T-helper 1 cell (primary cell): ENCODE measurements at regions not wholly inside any gene's neighbourhood (a gene's known extent, or its start where the extent isn't known, plus 50 kb on each side); places are given as distances from the start of the nearest gene placed in this dataset.
"Not testable (repeated sequence)": the region's sequence is repeated elsewhere in the genome, so short reads cannot be mapped to it uniquely, and the experiment has no call there.

Source experiments
- DNase-seq, 5 donors: peaks; one replicate each; pipeline ENCODE4 v3.0.0-alpha.2; 2012 to 2020

GRCh38 chr12:91882910-91883309 is 262.7 kb downstream of the BTG1 start:
- no peak for DNase-seq

DNA sequence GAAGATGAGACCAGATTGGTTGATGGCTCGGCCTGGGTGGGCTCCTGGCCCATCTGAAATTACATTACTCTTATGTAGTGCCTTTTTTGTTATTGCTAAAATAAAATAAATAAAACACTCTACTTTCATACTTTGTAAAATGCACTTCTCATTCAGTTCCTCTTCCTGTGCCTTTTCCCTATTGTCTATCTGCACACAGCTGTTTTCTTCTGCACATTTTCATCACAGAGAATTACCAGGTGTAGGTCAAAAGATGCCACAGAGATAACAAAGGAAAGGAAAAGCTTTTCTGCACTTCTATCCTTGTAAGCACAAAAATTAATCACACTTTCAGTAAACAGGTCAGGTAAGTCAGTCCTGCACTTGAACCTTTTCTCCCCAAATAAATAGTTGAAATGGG is 265.1 kb downstream of the BTG1 start:
- DNase-seq: no peak

GRCh38 chr12:91877456-91878235 is 268.0 kb downstream of the BTG1 start:
- DNase-seq: peak; percentile 17 to 47 (median 37)

GRCh38 chr12:91877022-91877421 is 268.6 kb downstream of the BTG1 start:
- peak; percentile 69 to 95 (median 81) for DNase-seq

DNA sequence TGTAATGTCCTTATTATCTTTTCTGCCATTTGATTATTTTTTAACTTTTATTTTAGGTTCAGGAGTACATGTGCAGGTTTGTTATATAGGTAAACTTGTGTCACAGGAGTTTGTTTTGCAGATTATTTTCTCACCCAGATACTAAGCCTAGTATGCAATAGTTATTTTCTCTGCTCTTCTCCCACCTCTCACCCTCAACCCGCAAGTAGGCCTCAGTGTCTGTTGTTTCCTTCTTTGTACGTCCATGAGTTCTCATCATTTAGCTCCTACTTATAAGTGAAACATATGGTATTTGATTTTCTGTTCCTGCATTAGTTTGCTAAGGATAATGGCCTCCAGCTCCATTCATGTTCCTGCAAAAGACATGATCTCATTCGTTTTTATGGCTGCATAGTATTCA is 270.0 kb downstream of the BTG1 start:
- not testable (repeated sequence) for DNase-seq

DNA sequence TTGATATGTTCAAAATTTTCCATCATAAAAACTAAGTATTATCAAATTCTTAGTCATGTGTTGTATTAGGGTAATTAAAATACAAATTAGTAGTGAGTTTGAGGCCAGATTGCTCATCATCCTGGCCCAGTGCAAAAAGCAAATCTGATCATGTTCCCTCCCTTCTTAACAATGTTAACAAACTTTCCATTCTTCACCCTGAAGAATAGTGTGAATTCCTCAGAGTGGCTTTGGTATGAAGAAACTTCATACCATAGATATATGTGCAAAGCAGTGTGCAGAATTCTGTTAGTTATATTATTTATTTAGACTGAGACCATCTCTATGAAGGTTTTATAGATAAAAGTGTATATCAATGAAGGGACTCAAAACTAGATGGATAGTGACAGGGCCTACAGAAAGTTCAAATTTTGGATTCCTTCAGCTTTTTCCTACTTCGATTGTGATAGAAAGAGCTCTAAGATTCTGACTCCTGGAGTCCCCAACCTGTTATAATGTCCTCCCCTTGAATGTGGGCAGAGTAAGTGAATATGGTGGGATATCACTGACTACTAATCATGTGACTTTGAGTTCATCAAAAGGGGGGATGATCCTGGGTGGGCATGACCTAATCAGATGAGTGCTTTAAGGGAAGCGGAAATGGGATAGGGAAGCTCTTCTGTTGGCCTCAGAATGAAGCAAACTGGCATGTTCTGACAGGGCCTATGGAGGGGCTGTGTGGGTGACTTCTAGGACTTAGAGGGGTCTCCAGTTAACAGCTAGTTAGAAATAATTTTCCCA is 271.4 kb downstream of the BTG1 start:
- DNase-seq: no peak

GRCh38 chr12:91871751-91872150 is 273.9 kb downstream of the BTG1 start:
- DNase-seq: no peak

GRCh38 chr12:91870872-91871707 is 274.6 kb downstream of the BTG1 start:
- DNase-seq: peak in 2 of 5 donors; percentile 2 to 12

DNA sequence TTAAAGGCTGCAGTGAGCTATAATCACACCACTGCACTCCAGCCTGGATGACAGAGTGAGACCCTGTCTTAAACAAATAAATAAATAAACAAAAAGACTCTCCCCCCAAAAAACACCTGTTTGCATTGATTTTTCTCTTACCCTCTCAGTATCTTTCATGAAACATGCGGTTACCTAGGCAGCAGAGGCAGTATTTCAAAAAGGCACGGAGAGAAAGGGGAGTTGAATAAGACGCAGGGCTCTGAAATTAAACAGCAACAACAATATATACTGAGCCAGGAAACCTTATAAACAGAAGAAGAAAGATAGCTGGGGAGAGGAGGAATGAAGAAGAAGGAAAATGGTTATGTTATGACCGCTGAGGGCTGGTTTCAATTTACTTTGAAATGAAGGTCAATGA is 277.6 kb downstream of the BTG1 start:
- no peak for DNase-seq

DNA sequence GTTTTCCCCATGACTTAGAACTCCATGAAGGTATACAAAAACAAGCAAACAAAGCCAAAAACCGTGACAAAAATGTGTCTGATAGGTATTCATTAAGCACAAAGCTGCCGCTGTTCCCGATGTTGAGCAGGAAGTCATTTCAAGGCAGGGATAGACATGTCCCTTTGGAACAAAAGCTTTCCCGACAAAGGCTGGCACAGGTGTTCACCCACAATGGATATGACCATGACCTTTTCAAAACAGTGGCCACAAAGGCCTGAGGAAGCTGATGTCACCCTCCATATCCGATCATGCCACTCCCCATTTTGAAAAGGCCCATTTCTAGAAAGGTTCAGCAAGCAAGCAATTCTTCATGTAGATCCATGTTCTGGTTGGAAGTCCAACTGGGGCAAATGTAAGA is 279.1 kb downstream of the BTG1 start:
- DNase-seq: no peak

GRCh38 chr12:91863702-91864101 is 281.9 kb downstream of the BTG1 start:
- DNase-seq: no peak

DNA sequence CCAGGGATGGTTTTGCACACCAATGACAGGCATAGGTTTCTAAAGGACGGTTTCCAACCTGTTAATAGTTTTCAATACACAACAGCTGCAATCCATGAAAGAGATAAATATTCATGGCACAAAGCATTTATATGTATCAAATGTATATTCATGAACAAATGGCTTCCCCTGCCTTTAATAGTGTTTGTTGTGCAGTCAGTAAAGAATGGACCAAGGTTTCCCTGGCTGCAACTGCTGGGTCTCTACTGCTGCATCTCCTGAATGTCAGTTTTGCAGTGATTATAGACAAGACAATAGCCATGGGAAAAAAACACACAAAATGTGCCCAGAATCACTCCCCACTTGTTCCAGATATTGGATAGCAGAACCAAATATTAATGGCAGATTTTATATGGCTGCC is 284.1 kb downstream of the BTG1 start:
- no peak for DNase-seq

GRCh38 chr12:91859347-91859746 is 286.3 kb downstream of the BTG1 start:
- no peak for DNase-seq

- no peak for DNase-seq
Observed at GRCh38 chr12:91857813-91858542, 287.7 kb downstream of the BTG1 start.

- no peak for DNase-seq
Observed at GRCh38 chr12:91854725-91855124, 290.9 kb downstream of the BTG1 start.

DNA sequence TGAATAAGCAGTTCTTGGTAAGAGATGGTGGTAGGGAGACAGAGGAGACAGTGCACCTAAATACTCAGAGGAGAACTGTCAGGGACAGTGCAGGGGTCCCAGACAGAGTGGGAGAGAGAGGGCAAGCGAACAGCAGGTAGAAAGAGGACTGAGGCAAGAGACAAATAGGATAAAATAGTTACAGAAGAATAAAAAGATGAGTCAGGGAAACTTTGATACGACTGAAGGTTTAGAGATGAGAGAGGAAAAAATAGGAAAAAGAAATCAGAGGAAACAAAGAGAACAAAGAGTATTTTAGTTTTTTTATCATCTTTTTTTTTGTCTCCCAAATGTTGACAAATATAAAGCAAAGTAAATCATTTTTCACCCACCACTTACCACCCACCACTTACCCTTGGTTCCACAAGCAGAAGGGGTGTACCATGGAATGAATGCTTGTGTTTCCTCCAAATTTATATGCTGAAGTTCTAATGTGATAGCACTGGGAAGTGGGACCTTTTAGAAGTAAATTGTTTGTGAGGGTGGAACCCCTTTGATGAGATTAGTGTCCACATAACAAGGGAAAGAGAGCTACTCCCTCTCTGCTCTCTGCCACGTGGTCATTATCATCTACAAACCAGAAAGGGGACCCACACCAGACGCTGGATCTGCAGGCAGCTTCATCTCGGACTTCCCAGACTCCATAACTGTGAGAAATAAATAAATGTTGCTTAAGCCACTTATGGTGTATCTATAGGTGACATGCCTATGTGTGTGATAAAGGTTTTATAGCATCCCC is 292.1 kb downstream of the BTG1 start:
- DNase-seq: no peak

GRCh38 chr12:91852634-91853033 is 293.0 kb downstream of the BTG1 start:
- no peak for DNase-seq

DNA sequence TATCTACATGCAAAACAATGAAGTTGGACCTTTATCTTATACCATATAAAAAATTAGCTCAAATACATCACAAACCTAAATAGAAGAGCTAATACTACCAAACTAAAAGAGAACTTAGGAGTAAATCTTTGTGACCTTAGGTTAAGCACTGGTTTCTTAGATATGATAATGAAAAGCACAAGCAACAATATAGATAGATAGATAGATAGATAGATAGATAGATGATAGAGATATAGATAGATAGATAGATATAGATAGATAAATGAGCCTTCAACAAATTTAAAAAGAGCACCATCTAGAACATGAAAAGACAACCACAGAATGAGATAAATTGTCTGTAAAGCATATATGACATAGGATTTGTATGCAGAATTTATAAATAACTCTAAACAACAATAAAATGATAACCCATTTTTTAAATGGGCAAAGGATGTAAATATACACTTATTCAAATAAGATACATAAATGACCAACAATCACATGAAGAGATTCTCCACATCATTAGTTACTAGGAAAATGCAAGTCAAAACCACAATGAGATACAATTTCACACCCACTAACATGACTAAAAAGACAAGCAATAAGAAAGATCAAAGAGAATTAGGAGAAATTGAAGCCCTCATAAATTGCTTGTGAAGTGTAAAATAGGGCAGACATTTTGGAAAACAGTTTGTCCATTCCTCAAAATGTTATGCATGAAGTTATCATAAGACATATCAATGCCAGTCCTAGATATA is 293.7 kb downstream of the BTG1 start:
- peak in 1 of 5 donors; percentile 11 for DNase-seq

DNA sequence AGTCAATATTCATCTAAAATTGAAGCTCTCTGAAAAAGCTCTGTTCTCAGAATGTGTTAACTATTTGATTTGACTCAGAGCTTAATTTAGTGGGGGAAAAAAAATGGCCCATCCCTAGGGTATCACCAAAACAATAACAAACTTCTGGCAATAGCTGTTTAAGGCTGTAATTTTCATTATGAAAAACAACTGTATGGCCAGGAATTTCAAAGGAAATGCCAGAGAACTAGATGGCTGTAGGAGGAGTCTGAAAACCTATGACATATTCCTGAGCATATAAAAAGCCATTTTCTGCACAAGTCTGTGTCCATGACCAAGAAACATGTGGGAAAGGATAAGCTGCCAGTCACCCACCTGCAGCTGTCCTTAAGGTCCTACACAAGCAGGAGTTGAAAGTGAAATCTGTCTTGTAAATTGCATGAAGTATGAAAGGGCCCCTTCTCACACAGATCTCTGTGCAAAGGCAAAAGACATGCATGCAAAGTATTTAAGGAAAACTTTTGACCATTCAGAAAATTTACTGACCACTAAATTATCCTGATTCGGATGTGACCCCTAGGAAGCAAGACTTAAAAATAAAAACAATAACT is 299.1 kb downstream of the BTG1 start:
- DNase-seq: no peak

- no peak for DNase-seq
Observed at GRCh38 chr12:91845365-91845764, 300.3 kb downstream of the BTG1 start.

- no peak for DNase-seq
Observed at GRCh38 chr12:91841822-91842221, 303.8 kb downstream of the BTG1 start.
